Stimulated activated CD8-positive, alpha-beta memory T cell treated with anti-CD3 and anti-CD28 coated beads, Interleukin-4, amount 100 ng/mL, for 1 hour (primary cell): ENCODE measurements at regions not wholly inside any gene's neighbourhood (a gene's known extent, or its start where the extent isn't known, plus 50 kb on each side); places are given as distances from the start of the nearest gene placed in this dataset.

Experiments used
- DNase-seq, 2 donors: peaks; one replicate each; pipeline ENCODE4 v3.0.0-alpha.2; 2020; ENCODE audit warnings: low read depth in 2 of 2, low spot score in 1 of 2

DNA sequence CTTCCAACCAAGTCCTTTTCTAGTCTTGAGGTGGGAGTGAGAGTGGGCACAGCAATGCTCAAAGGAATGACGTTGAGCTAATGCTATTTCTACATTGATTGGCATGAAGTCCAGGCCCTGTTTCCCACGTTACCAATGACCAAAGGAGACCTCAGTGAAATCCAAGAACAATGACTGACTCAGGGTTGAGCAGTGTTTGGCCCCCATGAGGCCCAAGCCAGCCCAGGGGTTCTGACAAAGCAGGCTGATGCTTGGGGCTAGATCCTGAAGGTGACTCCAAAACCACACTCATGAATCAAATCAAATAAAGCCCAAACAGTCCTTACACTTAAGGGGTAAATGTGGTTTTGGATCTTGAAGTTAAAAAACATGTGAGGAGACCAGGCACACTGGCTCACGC is 278.5 kb upstream of the GJB5 start:
- no peak for DNase-seq

DNA sequence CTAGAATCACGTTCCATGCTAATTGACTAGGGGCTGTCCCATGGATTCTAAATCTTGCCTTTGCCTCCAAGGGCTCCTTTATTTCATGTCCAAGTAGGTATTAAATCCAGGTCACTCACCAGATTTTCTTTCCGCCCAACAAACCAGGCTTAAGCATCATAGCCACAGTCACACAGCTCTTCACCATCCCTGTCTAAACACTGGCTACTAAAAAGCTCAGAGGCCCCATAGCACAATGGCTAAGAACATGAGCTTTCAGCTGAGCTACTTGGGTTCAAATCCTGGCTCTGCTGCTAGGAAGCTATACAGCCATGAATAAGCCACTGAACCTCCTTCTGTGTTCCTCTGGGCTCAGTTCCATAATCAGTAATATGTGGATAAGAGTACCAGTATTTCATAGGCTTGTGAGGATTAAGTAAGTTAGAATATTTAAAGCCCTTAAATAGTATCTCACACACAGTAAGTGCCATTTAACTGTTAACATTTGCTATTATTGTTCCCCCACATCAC is 277.2 kb upstream of the GJB5 start:
- no peak for DNase-seq

DNA sequence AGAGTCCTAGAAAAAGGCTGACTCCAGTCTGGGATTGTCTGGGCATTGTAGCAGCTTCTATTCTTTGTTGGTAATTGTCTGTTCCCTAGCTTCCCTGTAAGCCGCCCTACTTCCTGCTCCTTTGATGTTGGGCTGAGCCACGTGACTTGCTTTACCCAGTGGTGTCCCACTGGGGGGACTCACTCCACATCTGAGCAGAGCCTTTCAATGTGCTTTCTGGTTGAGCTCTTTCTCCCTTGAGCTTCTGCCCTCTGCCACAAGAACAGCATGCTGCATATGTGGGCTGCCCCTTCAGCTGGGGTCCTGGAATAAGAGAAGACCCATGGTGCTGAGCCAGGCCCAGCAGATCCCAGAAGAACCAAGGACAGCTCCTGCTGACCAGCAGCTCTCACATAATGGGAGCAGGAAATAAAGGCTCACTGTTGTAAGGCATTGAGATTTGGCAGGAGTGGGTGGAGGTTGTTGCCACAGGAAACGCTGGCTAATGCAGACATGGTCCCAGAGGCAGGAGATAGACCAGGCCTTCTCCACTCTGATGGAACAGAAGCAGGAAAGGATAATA is 276.3 kb upstream of the GJB5 start:
- no peak for DNase-seq

GRCh38 chr1:34479731-34480130 is 275.1 kb upstream of the GJB5 start:
- DNase-seq: no peak

DNA sequence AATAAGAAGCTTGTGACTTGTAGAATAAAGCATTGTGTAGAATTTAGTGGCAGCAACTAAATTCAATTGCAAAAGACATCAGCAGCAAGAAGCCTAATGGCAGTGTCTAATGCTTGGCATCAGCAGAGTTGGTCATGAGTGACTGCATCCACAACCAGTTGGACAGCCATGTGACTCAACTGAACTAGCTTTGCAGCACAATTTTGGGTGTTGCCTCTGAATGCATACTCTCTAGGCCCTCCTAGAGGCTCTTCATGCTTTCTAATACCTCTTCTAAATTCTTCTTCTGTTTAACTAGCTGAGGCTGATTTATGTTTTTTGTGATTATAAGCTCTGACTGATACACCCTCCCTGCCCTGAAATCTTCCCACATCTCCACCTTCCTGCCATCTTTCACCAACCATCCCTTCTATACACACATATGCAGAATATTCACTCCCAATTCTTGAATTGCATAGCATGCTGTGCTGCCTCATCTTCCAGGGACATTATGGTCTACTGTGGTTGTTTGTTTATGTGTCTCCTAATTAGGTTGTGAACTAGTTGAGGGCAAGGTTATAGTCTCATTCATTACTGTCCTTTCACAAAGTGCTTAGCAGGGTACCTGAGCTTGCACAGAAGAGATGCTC is 266.7 kb upstream of the GJB5 start:
- DNase-seq: no peak

DNA sequence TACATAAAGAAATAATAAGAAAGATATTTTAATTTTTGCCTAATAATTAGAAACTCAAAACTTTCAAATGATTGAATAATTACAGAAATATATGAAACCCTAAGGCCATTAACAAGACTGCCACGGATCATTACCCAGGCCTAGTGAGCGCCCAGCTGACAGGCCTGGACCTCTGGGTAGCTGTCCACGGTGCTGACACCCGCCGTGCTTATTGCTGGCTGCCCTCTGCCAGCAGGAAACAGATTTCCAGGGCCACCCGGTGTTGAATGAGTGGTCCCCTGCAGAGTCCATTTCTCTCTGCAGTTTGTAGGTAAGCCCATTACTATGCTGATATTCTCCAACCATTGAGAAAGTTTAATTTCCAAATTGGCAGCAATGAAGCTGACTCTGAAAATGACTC is 254.4 kb upstream of the GJB5 start:
- no peak for DNase-seq

DNA sequence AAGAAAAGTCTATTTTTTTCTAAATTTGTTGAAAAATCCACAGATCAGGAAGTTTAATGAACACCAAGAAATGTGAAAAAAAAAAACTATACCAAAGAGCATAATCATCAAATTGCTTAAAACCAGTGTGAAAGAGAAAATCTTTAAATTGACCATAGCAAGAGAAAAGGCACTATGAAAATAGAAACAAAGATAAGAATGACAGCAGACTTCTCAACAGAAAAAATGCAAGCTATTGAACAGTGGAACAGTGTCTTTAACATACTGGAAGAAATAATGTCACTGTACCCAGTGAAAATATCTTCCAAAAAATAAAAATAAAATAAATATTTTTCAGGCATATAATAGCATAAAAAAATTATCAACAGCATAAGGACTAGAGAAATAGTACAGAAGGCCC is 243.0 kb upstream of the GJB5 start:
- no peak for DNase-seq

DNA sequence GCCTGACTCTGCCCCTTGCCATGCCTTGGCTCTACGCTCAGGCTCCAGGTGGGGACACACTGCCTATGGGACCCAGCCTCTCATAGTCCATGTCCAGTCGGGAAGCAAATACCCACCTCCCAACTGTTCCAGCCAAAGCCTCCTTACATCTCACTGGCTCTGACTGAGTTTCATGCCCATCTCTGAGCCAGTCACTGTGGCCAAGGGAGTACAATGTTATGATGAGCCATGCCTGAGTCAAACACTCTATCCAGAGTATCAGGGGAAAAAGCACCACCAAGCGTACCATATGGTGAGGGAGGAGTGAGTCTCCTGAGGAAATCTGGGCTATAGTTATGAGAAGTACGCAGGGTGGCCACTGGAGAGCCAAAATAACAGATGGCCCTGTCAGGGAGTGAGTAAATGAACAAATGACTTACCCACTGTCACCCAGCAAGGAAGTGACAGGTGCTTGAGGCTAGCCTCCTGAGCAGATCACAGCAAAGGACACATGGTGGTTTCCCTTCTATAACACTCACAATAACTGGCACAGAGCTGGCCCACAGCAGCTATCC is 236.6 kb upstream of the GJB5 start:
- no peak for DNase-seq

DNA sequence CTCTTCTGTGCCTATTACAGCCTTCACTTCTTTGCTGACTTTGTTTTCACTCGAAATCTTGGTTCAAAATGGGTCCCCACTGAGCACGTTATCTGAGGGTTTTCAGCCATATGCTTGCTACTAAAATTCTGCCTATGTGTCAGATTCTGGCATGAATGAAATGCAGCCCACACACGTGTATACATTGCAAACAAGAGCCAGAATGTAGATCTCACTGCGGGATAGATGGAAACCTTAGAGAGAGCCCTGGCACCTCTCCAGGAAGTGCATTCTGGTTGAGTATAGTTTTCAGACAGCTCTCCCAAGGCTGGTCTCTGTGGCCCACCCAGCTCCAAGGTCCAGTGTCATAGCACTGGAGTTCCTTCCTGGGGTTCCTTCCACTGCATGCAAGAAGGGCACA is 234.7 kb upstream of the GJB5 start:
- no peak for DNase-seq

GRCh38 chr1:34524783-34525182 is 230.1 kb upstream of the GJB5 start:
- DNase-seq: no peak

- no peak for DNase-seq
Measured at GRCh38 chr1:34529935-34530859, 224.7 kb upstream of the GJB5 start.

DNA sequence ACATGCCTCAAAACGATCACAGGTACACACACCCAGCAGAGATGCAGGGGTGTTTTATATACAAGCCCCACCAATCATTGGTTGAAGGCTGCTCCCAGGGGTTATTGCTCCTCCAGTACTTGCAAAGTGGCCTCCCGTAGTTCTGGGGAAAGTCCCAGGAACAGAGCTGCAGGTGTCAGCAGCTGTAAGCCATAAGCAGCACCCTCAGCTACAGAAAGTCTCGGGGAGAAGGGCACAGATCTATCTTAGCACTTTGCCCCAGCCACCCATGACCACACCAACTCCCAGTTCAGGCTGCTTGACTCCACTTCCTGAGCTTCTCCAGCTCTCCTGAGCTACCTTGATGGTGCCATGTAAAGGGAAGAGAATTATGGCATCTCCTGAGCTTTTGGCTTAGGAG is 222.7 kb upstream of the GJB5 start:
- DNase-seq: no peak

DNA sequence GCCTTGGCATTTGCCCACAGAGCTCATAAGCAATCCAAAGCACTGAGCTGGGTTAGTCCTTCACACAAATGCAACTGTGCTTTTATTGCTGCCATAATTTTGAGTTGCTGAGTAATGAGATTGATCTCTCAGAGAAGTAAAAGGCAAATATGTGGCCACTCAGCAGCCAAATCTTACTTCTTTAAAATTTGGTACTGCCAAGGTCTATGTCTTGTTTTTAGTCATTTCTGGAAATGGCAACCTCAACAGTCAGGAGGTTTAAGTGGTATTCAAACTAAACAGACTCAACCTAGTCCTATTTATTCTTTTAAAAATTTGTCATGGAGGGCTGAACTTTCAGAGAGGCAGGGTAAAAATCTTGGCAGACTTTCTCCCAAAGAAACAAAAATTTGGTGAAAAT is 216.4 kb upstream of the GJB5 start:
- no peak for DNase-seq

- no peak for DNase-seq
Measured at GRCh38 chr1:34547046-34547674, 207.7 kb upstream of the GJB5 start.

DNA sequence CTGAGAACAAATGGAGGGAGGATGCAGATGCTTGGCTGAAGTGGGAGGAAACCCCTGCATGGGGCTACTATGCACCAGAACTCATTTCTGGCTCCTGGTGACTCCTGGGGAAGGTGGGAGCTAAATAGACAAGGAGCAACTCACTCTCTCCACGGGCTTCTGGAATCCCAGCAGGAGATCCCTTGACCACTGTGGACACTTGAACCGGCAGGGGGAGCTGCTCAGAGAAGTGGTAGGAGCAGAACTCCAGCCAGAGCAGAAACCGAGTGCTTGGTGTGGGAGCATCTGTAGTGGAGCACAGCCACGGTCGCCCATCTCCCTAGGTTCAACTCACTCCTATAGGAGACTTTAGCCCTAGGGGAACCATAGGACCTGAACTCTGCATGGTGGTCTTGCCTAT is 205.6 kb upstream of the GJB5 start:
- no peak for DNase-seq

DNA sequence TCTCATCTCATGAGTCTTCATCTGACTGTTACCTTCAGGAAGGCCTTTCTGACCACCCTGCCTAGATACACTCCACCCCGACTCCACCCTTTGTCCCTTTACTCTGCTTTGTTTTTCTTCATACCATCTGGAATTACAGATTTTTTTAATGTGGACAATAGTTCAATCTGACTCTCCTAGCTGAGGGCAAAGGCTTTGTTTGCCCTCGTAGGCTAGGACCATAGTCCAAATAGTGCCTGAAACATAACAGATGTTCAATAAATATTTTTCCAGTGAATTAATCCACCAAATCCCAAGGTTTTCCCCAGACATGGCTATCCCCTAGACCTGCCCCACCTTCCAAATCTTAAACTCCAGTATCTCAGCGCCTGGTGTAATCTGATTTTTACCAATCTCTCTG is 176.5 kb upstream of the GJB5 start:
- no peak for DNase-seq

GRCh38 chr1:34582356-34582755 is 172.5 kb upstream of the GJB5 start:
- DNase-seq: no peak

DNA sequence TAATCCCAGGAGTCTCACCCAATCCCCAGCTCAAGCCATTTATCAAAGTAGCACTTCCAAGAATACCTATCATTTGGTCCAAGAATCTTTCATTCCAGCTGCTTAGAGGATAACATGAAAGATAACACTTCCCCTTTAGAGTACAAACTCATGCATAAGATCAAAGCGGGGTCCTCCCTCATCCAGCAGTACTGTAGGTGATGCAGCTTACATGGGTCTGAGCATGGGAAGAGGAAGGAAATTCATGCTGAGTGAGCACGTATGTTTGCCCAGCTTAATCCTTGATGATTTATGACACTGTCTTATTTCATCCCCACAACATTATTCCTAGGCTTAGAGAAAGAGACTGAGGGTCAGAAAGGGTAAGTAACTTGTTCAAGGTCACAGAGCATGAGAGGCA is 167.1 kb upstream of the GJB5 start:
- no peak for DNase-seq

DNA sequence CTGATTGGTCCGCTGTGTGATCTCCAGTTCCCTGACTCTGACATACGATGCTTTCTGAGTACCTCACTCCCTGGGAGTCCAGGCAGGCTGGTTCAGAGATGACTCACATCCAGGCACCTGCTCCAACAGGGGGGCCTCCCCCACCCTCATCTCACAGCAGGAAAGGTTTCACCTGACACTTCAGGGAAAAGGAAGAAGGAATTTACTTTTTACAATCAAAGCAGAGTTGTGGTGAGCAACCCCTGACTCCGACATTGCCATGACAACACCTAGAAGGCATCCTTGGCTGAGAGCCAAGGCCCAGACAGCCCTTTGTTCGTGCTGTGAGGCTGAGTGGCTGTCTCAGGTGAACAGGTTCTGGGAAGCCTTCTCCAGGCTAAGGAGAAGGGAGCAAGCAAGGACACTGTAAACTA is 164.6 kb upstream of the GJB5 start:
- no peak for DNase-seq

- DNase-seq: no peak
Measured at GRCh38 chr1:34591751-34592629, 162.9 kb upstream of the GJB5 start.
